HFFc6 (cell line): ENCODE measurements at regions not wholly inside any gene's neighbourhood (a gene's known extent, or its start where the extent isn't known, plus 50 kb on each side); places are given as distances from the start of the nearest gene placed in this dataset.
A peak's percentile ranks its signal among the peaks of the same experiment; 100 is the strongest.

Source experiments
- DNase-seq: peaks from one replicate; pipeline ENCODE4 v3.0.0-alpha.2; 2018
- H3K27ac Mint-ChIP-seq: 2 replicates; pipeline ENCODE4 v1.8.0; 2020; ENCODE audit warnings: mild to moderate bottlenecking, mixed read lengths
- H3K27me3 Mint-ChIP-seq: 2 replicates; pipeline ENCODE4 v1.8.0; 2021; ENCODE audit warnings: mild to moderate bottlenecking, moderate library complexity, mixed read lengths; ENCODE audit not compliant: insufficient read depth
- H3K36me3 Mint-ChIP-seq: 2 replicates; pipeline ENCODE4 v1.8.0; 2021; ENCODE audit warnings: low read depth, mixed read lengths
- H3K4me1 Mint-ChIP-seq: 2 replicates; pipeline ENCODE4 v1.8.0; 2020; ENCODE audit warnings: low read depth, mixed read lengths
- H3K4me3 Mint-ChIP-seq: 2 replicates; pipeline ENCODE4 v1.8.0; 2020; ENCODE audit warnings: mild to moderate bottlenecking, moderate library complexity, mixed read lengths
- H3K9me3 Mint-ChIP-seq: 2 replicates; pipeline ENCODE4 v1.8.0; 2020; ENCODE audit warnings: mild to moderate bottlenecking, mixed read lengths
- CTCF ChIP-seq: fragments of 200-600 bp; sonication (generic); IDR thresholded peaks from 2 replicates; pipeline ENCODE4 v1.5.0; 2021; ENCODE audit warnings: antibody characterized with exemption, mild to moderate bottlenecking

GRCh38 chr5:112660359-112660758 is 77.3 kb upstream of the APC start:
- Mint-ChIP-seq H3K4me1 (peaks cover under 1% of the 10 kb centered on the region; the same call in 1 of the 2 replicates), H3K27ac (no peak overlapping the region), H3K27me3 (no peaks in the 10 kb centered on the region), H3K9me3 (peaks cover 5% of the 10 kb centered on the region; the same call in 1 of the 2 replicates), H3K36me3 (no peaks in the 10 kb centered on the region), H3K4me3 (no peak overlapping the region)
- DNase-seq = no peak
- no peak for TF ChIP-seq CTCF

GRCh38 chr5:112663146-112663545 is 74.5 kb upstream of the APC start:
- DNase-seq = no peak
- Mint-ChIP-seq H3K27ac (no peak overlapping the region), H3K4me3 (no peak overlapping the region), H3K27me3 (no peaks in the 10 kb centered on the region), H3K9me3 (peaks cover 5% of the 10 kb centered on the region; the same call in 1 of the 2 replicates), H3K36me3 (no peaks in the 10 kb centered on the region), H3K4me1 (no peaks in the 10 kb centered on the region)
- no peak for TF ChIP-seq CTCF

- TF ChIP-seq CTCF = no peak
- H3K36me3 Mint-ChIP-seq = no peaks in the 10 kb centered on the region
- H3K9me3 Mint-ChIP-seq = no peaks in the 10 kb centered on the region
- H3K4me3 Mint-ChIP-seq = no peak overlapping the region
- peaks cover 1% of the 10 kb centered on the region; the same call in 1 of the 2 replicates for H3K27me3 Mint-ChIP-seq
- peak; percentile 61 for DNase-seq
- no peak overlapping the region for H3K27ac Mint-ChIP-seq
- H3K4me1 Mint-ChIP-seq = no peaks in the 10 kb centered on the region
These were observed 69.7 kb upstream of the APC start for GRCh38 chr5:112668016-112668415.

- Mint-ChIP-seq H3K4me1 (no peaks in the 10 kb centered on the region), H3K9me3 (no peaks in the 10 kb centered on the region), H3K27ac (no peak overlapping the region), H3K27me3 (peaks cover 1% of the 10 kb centered on the region; the same call in 1 of the 2 replicates), H3K4me3 (no peak overlapping the region), H3K36me3 (no peaks in the 10 kb centered on the region)
- no peak for DNase-seq
- no peak for TF ChIP-seq CTCF
These were observed 68.8 kb upstream of the APC start for GRCh38 chr5:112668911-112669310.

GRCh38 chr5:112669328-112669963 is 68.2 kb upstream of the APC start:
- H3K36me3 Mint-ChIP-seq = no peaks in the 10 kb centered on the region
- peaks cover 1% of the 10 kb centered on the region; the same call in 1 of the 2 replicates for H3K27me3 Mint-ChIP-seq
- no peak for TF ChIP-seq CTCF
- H3K27ac Mint-ChIP-seq = no peak overlapping the region
- no peaks in the 10 kb centered on the region for H3K9me3 Mint-ChIP-seq
- no peak overlapping the region for H3K4me3 Mint-ChIP-seq
- DNase-seq = no peak
- no peaks in the 10 kb centered on the region for H3K4me1 Mint-ChIP-seq
